Heart right ventricle (tissue), 16 donors: ENCODE measurements at regions not wholly inside any gene's neighbourhood (a gene's known extent, or its start where the extent isn't known, plus 50 kb on each side); places are given as distances from the start of the nearest gene placed in this dataset.

Experiments
- ATAC-seq, 8 donors: fragments of 200-7000 bp; cut with Tn5 transposase; one replicate each; pipeline ENCODE4 v1.9.1; 2020; ENCODE audit warnings: mild to moderate bottlenecking in 8 of 8, moderate library complexity in 8 of 8, moderate number of reproducible peaks in 1 of 8
- DNase-seq, 2 donors: peaks; one replicate each; pipeline ENCODE4 v3.0.0-alpha.2; 2020
- H3K27ac ChIP-seq, 10 donors: fragments of 200-600 bp; sonication (generic) in 2 of 10; one replicate each; pipeline versions ENCODE4 v1.5.0 to v1.8.0; 2020 to 2022; ENCODE audit warnings: mild to moderate bottlenecking in 3 of 10
- H3K27me3 ChIP-seq, 7 donors: fragments of 200-600 bp; one replicate each; pipeline ENCODE4 v1.8.0; 2021 to 2022; ENCODE audit warnings: mild to moderate bottlenecking in 2 of 7
- H3K36me3 ChIP-seq, 9 donors: fragments of 200-600 bp; sonication (generic) in 1 of 9; one replicate each; pipeline versions ENCODE4 v1.5.0 to v1.8.0; 2020 to 2022; ENCODE audit warnings: mild to moderate bottlenecking in 2 of 9
- H3K4me1 ChIP-seq, 9 donors: fragments of 200-600 bp; sonication (generic) in 1 of 9; one replicate each; pipeline versions ENCODE4 v1.5.0 to v1.8.0; 2020 to 2022; ENCODE audit warnings: mild to moderate bottlenecking in 4 of 9
- H3K4me3 ChIP-seq, 10 donors: fragments of 200-600 bp; sonication (generic) in 2 of 10; one replicate each; pipeline versions ENCODE4 v1.5.0 to v1.8.0; 2020 to 2022; ENCODE audit warnings: mild to moderate bottlenecking in 7 of 10, moderate library complexity in 2 of 10
- H3K9me3 ChIP-seq, 11 donors: fragments of 200-600 bp in 10 of 11; sonication (generic) in 2 of 11; one replicate each; pipeline versions ENCODE4 v1.5.0 to v1.8.0; 2013 to 2022; ENCODE audit warnings: mild to moderate bottlenecking in 2 of 11, control low read depth in 1 of 11, moderate library complexity in 1 of 11
- CTCF ChIP-seq, 9 donors: fragments of 200-600 bp; sonication (generic) in 2 of 9; IDR thresholded peaks; one replicate each; pipeline versions ENCODE4 v1.5.0 to v1.8.0; 2021 to 2022; ENCODE audit warnings: antibody characterized with exemption in 9 of 9, mild to moderate bottlenecking in 5 of 9, moderate library complexity in 1 of 9
- WGBS, 2 donors: extraction: QIAGEN DNeasy Blood & Tissue Kit; methylation state at CpG; one replicate each; pipeline ENCODE4 v1.1.7; 2013; ENCODE audit warnings: inconsistent platforms in 1 of 2; 5-methylcytosine and 5-hydroxymethylcytosine counted together
- intact Hi-C, 10 donors: fragments of 100-400 bp; cut with DNase I; formaldehyde crosslinking; loops; one replicate each; pipeline versions ENCODE4 v1.11.1 to v1.14.2; 2022
- donor health status: Arrhythmogenic right ventricular cardiomyopathy.
- donor health status: ischemic (EF 13 %, LVEDD 7.1; RV severe dilation, severe dysfunction).
- donor health status: healthy with polysubstance abuse.
- donor health status: DM: no; HTN: yes; CAD: no.
- donor health status: DM: no; HTN: no; CAD: no.
- donor health status: ischemic (EF 25% LVEDD 6.9; RV normal size, moderate dysfunction).
- donor health status: ischemic (EF 25% LVEDD 5.7; RV mildly dilated, moderate dysfunction).
- donor health status: healthy.
- donor health status: DM: yes; HTN: yes; CAD: no.
- donor health status: Ischemic cardiomyopathy.
- donor health status: ischemic (EF 35%, LVEDD 5.7; RV mildly dilated, moderate dysfunction).
- donor health status: nonischemic (EF 11% LVEDD 7.7; RV severe dilation, severe dysfunction).
- donor health status: DM: yes; HTN: yes; CAD: no.
- donor health status: PGD.
- donor health status: ischemic (EF 29% LVEDD 5.4; RV normal size, mild dysfunction).
- donor health status: nonischemic (EF 23%, LVEDD 6.1; RV moderate dilation, normal function).

- intact Hi-C loops = no loop called here
- H3K4me1 ChIP-seq = no peaks in the 10 kb centered on the region
- WGBS, 2 donors = 53 to 75% methylated on average over 1 of the region's 1 CpG
- no peak overlapping the region for H3K27ac ChIP-seq
- H3K27me3 ChIP-seq = no peaks in the 10 kb centered on the region
- no peaks in the 10 kb centered on the region for H3K36me3 ChIP-seq
- TF ChIP-seq CTCF (IDR thresholded peaks at IDR 0.05) = no peak
- H3K4me3 ChIP-seq = no peak overlapping the region
- peaks cover 0 to 10% (median 0%) of the 10 kb centered on the region in 11 donors for H3K9me3 ChIP-seq
- ATAC-seq (no peak), DNase-seq (no peak)
These were observed 165.4 kb downstream of the OGFRL1 start for GRCh38 chr6:71454056-71454455.

GRCh38 chr6:71457929-71458328, 169.3 kb downstream of the OGFRL1 start:
- Histone ChIP-seq H3K36me3 (no peaks in the 10 kb centered on the region), H3K4me3 (no peak overlapping the region), H3K27ac (no peak overlapping the region), H3K4me1 (no peaks in the 10 kb centered on the region), H3K9me3 (peaks cover 0 to 10% (median 0%) of the 10 kb centered on the region in 11 donors), H3K27me3 (no peaks in the 10 kb centered on the region)
- peak in 1 of 9 donors; percentile 12 for TF ChIP-seq CTCF (IDR thresholded peaks at IDR 0.05)
- 76 to 86% methylated on average over 1 of the region's 1 CpG for WGBS, 2 donors
- DNase-seq (no peak), ATAC-seq (no peak)
- intact Hi-C loops = no loop called here

- Histone ChIP-seq H3K9me3 (peaks cover 0 to 14% (median 0%) of the 10 kb centered on the region in 11 donors), H3K36me3 (no peaks in the 10 kb centered on the region), H3K4me1 (no peaks in the 10 kb centered on the region), H3K4me3 (no peak overlapping the region), H3K27ac (no peak overlapping the region), H3K27me3 (no peaks in the 10 kb centered on the region)
- intact Hi-C loops = no loop called here
- 93 to 94% methylated on average over 2 of the region's 2 CpGs for WGBS, 2 donors
- no peak for DNase-seq
- ATAC-seq = no peak
- no peak for TF ChIP-seq CTCF (IDR thresholded peaks at IDR 0.05)
These were observed 170.6 kb downstream of the OGFRL1 start for GRCh38 chr6:71459162-71459561.

- peaks cover 0 to 23% (median 7%) of the 10 kb centered on the region in 11 donors for H3K9me3 ChIP-seq
- no peaks in the 10 kb centered on the region for H3K4me1 ChIP-seq
- no peak for DNase-seq
- 91 to 92% methylated on average over 3 of the region's 3 CpGs for WGBS, 2 donors
- H3K36me3 ChIP-seq = no peaks in the 10 kb centered on the region
- no peak overlapping the region for H3K27ac ChIP-seq
- no peak for TF ChIP-seq CTCF (IDR thresholded peaks at IDR 0.05)
- no peak for ATAC-seq
- no peak overlapping the region for H3K4me3 ChIP-seq
- H3K27me3 ChIP-seq = no peaks in the 10 kb centered on the region
- intact Hi-C loops = no loop called here
These were observed 172.3 kb downstream of the OGFRL1 start for GRCh38 chr6:71460933-71461332.
